H1 (cell line): ENCODE measurements at regions not wholly inside any gene's neighbourhood (a gene's known extent, or its start where the extent isn't known, plus 50 kb on each side); places are given as distances from the start of the nearest gene placed in this dataset.

Experiments used
- ATF3 ChIP-seq: IDR thresholded peaks from 2 replicates; pipeline ENCODE4 v1.6.1; 2011; ENCODE audit warnings: low read depth, mild to moderate bottlenecking, low read length; ENCODE audit not compliant: insufficient read depth
- BCL11A ChIP-seq, 2 experiments: IDR thresholded peaks; one replicate each; pipeline ENCODE4 v1.6.1; 2011; ENCODE audit warnings: low read depth in 2 of 2, low read length in 2 of 2, mild to moderate bottlenecking in 2 of 2
- CHD1 ChIP-seq: IDR thresholded peaks from 2 replicates; pipeline ENCODE4 v1.6.1; 2012; ENCODE audit warnings: low read depth, low read length, improper control_type of control experiment
- CHD2 ChIP-seq: IDR thresholded peaks from 2 replicates; pipeline ENCODE4 v1.6.1; 2012; ENCODE audit warnings: low read length, improper control_type of control experiment
- CREB1 ChIP-seq: IDR thresholded peaks from 2 replicates; pipeline ENCODE4 v1.6.1; 2012; ENCODE audit warnings: inconsistent platforms
- GABPA ChIP-seq: IDR thresholded peaks from 2 replicates; pipeline ENCODE4 v1.6.1; 2011; ENCODE audit warnings: mild to moderate bottlenecking, low read length, moderate library complexity, borderline replicate concordance; ENCODE audit not compliant: insufficient read depth
- HDAC6 ChIP-seq: IDR thresholded peaks from one replicate; pipeline ENCODE4 v1.7.1; 2012; ENCODE audit warnings: low read depth, mild to moderate bottlenecking, inconsistent platforms, low read length, moderate library complexity
- POLR2A ChIP-seq, 2 experiments: IDR thresholded peaks; 1 replicate in 1 of 2; 2 replicates in 1 of 2; pipeline ENCODE4 v1.6.1; 2011; ENCODE audit warnings: low read depth in 2 of 2, low read length in 2 of 2, mild to moderate bottlenecking in 2 of 2; ENCODE audit errors: control extremely low read depth in 1 of 2
- POLR2AphosphoS5 ChIP-seq: IDR thresholded peaks from 2 replicates; pipeline ENCODE4 v1.6.1; 2011; ENCODE audit warnings: low read depth, low read length
- RBBP5 ChIP-seq: IDR thresholded peaks from 2 replicates; pipeline ENCODE4 v1.7.1; 2012; ENCODE audit warnings: low read depth, mild to moderate bottlenecking, inconsistent platforms, low read length, moderate library complexity, borderline replicate concordance
- TAF1 ChIP-seq: IDR thresholded peaks from 2 replicates; pipeline ENCODE4 v1.6.1; 2011; ENCODE audit warnings: mild to moderate bottlenecking, low read depth, low read length
- YY1 ChIP-seq: IDR thresholded peaks from 2 replicates; pipeline ENCODE4 v1.6.1; 2011; ENCODE audit warnings: low read depth, mild to moderate bottlenecking, low read length
- ZNF274 ChIP-seq: IDR thresholded peaks from 2 replicates; pipeline ENCODE4 v1.7.0; 2012; ENCODE audit warnings: low read length, borderline replicate concordance; ENCODE audit errors: extremely low read depth
- TF ChIP-seq, protein P1 (sequence below), 3 experiments: IDR thresholded peaks; 1 replicate in 2 of 3; 2 replicates in 1 of 3; pipeline versions ENCODE4 v1.5.1 to v1.6.1; 2011; ENCODE audit warnings: low read length in 3 of 3, mild to moderate bottlenecking in 3 of 3, inconsistent platforms in 2 of 3, low read depth in 1 of 3, moderate library complexity in 1 of 3; ENCODE audit not compliant: insufficient read depth in 1 of 3; ENCODE audit errors: control extremely low read depth in 1 of 3

DNA sequence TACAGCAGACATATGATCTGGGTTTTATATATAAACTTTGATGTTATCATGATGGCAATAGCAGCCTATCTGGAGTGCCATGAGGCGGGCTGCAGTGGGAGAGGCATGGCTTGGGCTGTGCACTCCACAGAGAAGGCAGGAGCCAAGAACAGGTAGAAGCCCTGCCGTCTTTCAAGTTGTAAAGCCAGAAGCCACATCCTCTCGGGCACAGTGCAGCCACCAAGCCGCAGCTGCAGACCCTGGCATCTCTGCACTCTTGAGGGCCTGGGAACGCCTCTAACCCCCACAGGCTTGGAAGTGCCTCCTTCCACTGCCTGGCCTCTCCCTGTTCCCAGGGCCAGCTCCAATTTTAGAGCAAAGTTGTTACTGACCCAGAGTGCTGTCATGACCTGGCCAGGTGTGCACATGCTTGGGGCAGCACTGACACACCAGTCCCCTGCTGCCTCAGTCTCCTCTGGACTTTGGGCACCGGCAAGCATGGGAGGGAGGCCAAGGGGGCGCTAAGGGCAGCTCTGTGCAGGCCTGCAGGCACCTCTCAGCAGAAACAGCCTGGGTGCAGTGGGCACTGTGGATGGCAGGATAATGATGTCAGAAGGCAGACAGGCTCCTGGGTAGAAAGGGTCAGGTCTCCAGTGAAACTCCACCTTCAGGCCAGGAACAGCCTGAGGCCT is 1619.8 kb upstream of the PRMT6 start:
- TF ChIP-seq TAF1 (no peak), POLR2A (IDR thresholded peaks at IDR 0.05; ENCODE audit: control extremely low read depth in 1 of 2, low read depth in 2 of 2, low read length in 2 of 2) (no peak), RBBP5 (no peak), CREB1 (no peak), CHD2 (no peak), ZNF274 (no peak), HDAC6 (no peak), BCL11A (IDR thresholded peaks at IDR 0.05; ENCODE audit: low read depth in 2 of 2, low read length in 2 of 2) (no peak), POLR2AphosphoS5 (no peak), ATF3 (no peak), YY1 (no peak), CHD1 (no peak), GABPA (no peak)
- TF ChIP-seq, protein P1, sequence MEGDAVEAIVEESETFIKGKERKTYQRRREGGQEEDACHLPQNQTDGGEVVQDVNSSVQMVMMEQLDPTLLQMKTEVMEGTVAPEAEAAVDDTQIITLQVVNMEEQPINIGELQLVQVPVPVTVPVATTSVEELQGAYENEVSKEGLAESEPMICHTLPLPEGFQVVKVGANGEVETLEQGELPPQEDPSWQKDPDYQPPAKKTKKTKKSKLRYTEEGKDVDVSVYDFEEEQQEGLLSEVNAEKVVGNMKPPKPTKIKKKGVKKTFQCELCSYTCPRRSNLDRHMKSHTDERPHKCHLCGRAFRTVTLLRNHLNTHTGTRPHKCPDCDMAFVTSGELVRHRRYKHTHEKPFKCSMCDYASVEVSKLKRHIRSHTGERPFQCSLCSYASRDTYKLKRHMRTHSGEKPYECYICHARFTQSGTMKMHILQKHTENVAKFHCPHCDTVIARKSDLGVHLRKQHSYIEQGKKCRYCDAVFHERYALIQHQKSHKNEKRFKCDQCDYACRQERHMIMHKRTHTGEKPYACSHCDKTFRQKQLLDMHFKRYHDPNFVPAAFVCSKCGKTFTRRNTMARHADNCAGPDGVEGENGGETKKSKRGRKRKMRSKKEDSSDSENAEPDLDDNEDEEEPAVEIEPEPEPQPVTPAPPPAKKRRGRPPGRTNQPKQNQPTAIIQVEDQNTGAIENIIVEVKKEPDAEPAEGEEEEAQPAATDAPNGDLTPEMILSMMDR (IDR thresholded peaks at IDR 0.05; ENCODE audit: control extremely low read depth in 1 of 3, insufficient read depth in 1 of 3, low read depth in 1 of 3, low read length in 3 of 3), result no peak
